Neural cell (in vitro differentiated cells): ENCODE measurements at regions not wholly inside any gene's neighbourhood (a gene's known extent, or its start where the extent isn't known, plus 50 kb on each side); places are given as distances from the start of the nearest gene placed in this dataset.

ENCODE experiments used
- H2AFZ ChIP-seq: fragments of 200-600, 300-800 bp; sonication (generic), shearing (Covaris generic); 2 replicates; pipeline ENCODE4 v1.6.0; 2014; ENCODE audit warnings: low read depth, mild to moderate bottlenecking, antibody characterized with exemption, low read length, moderate library complexity
- H3F3A ChIP-seq: fragments of 200-600 bp; shearing (Covaris generic); 2 replicates; pipeline ENCODE4 v1.6.1; 2016; ENCODE audit warnings: mild to moderate bottlenecking, moderate library complexity, mixed read lengths, antibody characterized with exemption, low read length; ENCODE audit not compliant: insufficient read depth, poor library complexity, severe bottlenecking
- H3K27ac ChIP-seq: fragments of 200-600, 300-800 bp; sonication (generic), shearing (Covaris generic); 2 replicates; pipeline ENCODE4 v1.5.1; 2014; ENCODE audit warnings: mild to moderate bottlenecking, low read length, moderate library complexity
- H3K27me3 ChIP-seq: fragments of 300-800, 200-600 bp; sonication (generic), shearing (Covaris generic); 2 replicates; pipeline ENCODE4 v1.6.0; 2014; ENCODE audit warnings: mild to moderate bottlenecking, low read depth, low read length, moderate library complexity; ENCODE audit not compliant: insufficient read depth
- H3K36me3 ChIP-seq: fragments of 300-800, 200-600 bp; sonication (generic), shearing (Covaris generic); 2 replicates; pipeline ENCODE4 v1.5.1; 2014; ENCODE audit warnings: mild to moderate bottlenecking, antibody characterized with exemption, low read length, moderate library complexity; ENCODE audit not compliant: insufficient read depth
- H3K4me2 ChIP-seq: fragments of 300-800, 200-600 bp; sonication (generic), shearing (Covaris generic); 2 replicates; pipeline ENCODE4 v1.6.0; 2014; ENCODE audit warnings: mild to moderate bottlenecking, low read length
- H3K4me3 ChIP-seq: fragments of 300-800, 200-600 bp; sonication (generic), shearing (Covaris generic); 2 replicates; pipeline ENCODE4 v1.5.1; 2014; ENCODE audit warnings: mild to moderate bottlenecking, low read length, moderate library complexity
- H3K79me2 ChIP-seq: fragments of 200-600 bp; shearing (Covaris generic); replicated peaks from 2 replicates; pipeline ENCODE4 v1.6.0; 2014; ENCODE audit warnings: mild to moderate bottlenecking, low read length, moderate library complexity; ENCODE audit not compliant: insufficient read depth
- H3K9ac ChIP-seq: fragments of 300-800, 200-600 bp; sonication (generic), shearing (Covaris generic); 2 replicates; pipeline ENCODE4 v1.6.1; 2016; ENCODE audit warnings: mild to moderate bottlenecking, low read length, mixed read lengths
- H3K9me2 ChIP-seq: fragments of 200-600 bp; shearing (Covaris generic); 2 replicates; pipeline ENCODE4 v1.6.1; 2016; ENCODE audit warnings: mild to moderate bottlenecking, low read length, mixed read lengths; ENCODE audit not compliant: insufficient read depth
- H3K9me3 ChIP-seq: fragments of 200-600, 300-800 bp; sonication (generic), shearing (Covaris generic); 2 replicates; pipeline ENCODE4 v1.6.1; 2016; ENCODE audit warnings: mild to moderate bottlenecking, mixed run types, low read length, moderate library complexity, mixed read lengths
- H4K20me1 ChIP-seq: fragments of 200-600 bp; shearing (Covaris generic); 2 replicates; pipeline ENCODE4 v1.6.1; 2016; ENCODE audit warnings: mild to moderate bottlenecking, mixed run types; ENCODE audit not compliant: insufficient read depth
- EP300 ChIP-seq: fragments of 450-650 bp; conservative IDR thresholded peaks from 2 replicates; pipeline ENCODE4 v1.6.1; 2014; ENCODE audit warnings: antibody characterized with exemption, mild to moderate bottlenecking, moderate library complexity; ENCODE audit not compliant: poor library complexity, severe bottlenecking
- EZH2 ChIP-seq: fragments of 200-600, 300-800 bp; shearing (Covaris generic), sonication (generic); IDR thresholded peaks from 2 replicates; pipeline ENCODE4 v1.6.1; 2014; ENCODE audit warnings: antibody characterized with exemption, low read length, borderline replicate concordance, mild to moderate bottlenecking; ENCODE audit not compliant: insufficient read depth, poor library complexity, severe bottlenecking
- MXI1 ChIP-seq: fragments of 450-650 bp; conservative IDR thresholded peaks from 2 replicates; pipeline ENCODE4 v1.6.1; 2014; ENCODE audit warnings: antibody characterized with exemption, mild to moderate bottlenecking; ENCODE audit not compliant: poor library complexity, severe bottlenecking
- POLR2AphosphoS5 ChIP-seq: IDR thresholded peaks from 2 replicates; pipeline ENCODE4 v1.6.1; 2012
- RAD21 ChIP-seq: fragments of 450-650 bp; conservative IDR thresholded peaks from 2 replicates; pipeline ENCODE4 v1.6.1; 2014; ENCODE audit warnings: antibody characterized with exemption, mild to moderate bottlenecking, moderate library complexity
- SMC3 ChIP-seq: fragments of 450-650 bp; conservative IDR thresholded peaks from 2 replicates; pipeline ENCODE4 v1.6.1; 2014; ENCODE audit warnings: antibody characterized with exemption, mild to moderate bottlenecking, moderate library complexity; ENCODE audit not compliant: poor library complexity
- TAF1 ChIP-seq: IDR thresholded peaks from 2 replicates; pipeline ENCODE4 v1.6.1; 2012; ENCODE audit warnings: low read depth
- TF ChIP-seq, protein P1 (sequence below): IDR thresholded peaks from 2 replicates; pipeline ENCODE4 v1.6.1; 2012; ENCODE audit warnings: borderline replicate concordance
- TF ChIP-seq, protein P2 (sequence below): fragments of 450-650 bp; IDR thresholded peaks from 2 replicates; pipeline ENCODE4 v1.5.1; 2014; ENCODE audit warnings: antibody characterized with exemption, mild to moderate bottlenecking, moderate library complexity; ENCODE audit not compliant: poor library complexity, severe bottlenecking

DNA sequence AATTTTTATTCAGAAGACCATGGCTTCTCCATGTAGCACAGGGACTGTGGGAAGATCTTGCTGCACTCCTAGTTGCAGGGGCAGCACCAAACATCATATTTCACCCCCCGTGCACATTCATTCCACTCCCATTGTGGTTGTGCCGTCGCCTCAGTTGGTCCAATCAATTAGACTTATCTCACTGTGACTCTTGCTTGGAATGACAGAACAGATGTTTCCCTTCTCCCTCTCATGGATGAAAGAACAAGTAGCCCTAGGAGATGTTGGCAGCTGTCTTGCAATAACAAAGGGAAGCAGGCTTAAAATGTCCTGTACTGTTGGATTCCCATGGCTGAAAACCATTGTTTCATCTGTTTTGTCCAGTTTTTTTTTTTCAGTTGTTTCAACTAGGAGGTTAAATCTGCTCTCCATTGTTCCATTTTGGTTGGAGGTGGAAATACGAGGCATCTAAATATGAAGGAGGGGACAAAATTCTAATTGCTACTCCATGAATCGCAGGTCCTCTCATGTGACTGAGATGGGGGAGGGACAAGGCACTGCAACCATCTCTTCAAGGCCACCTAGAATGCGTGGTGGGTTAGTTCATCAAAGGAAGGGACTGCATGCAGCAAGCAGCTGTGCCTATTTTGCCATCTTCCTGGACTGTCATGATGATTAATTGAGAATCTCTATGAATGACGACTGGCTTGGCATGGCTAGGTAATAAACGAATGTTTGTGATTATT is 214.4 kb downstream of the NSG2 start:
- Histone ChIP-seq H3K79me2 (no peaks in the 10 kb centered on the region), H4K20me1 (no peaks in the 10 kb centered on the region), H2AFZ (no peak overlapping the region), H3K27ac (no peak overlapping the region), H3K4me3 (no peak overlapping the region), H3K9me3 (no peaks in the 10 kb centered on the region), H3K36me3 (no peaks in the 10 kb centered on the region), H3K9ac (no peak overlapping the region), H3K27me3 (no peaks in the 10 kb centered on the region), H3K9me2 (no peaks in the 10 kb centered on the region), H3F3A (no peaks in the 10 kb centered on the region), H3K4me2 (no peak overlapping the region)
- TF ChIP-seq, protein P1, sequence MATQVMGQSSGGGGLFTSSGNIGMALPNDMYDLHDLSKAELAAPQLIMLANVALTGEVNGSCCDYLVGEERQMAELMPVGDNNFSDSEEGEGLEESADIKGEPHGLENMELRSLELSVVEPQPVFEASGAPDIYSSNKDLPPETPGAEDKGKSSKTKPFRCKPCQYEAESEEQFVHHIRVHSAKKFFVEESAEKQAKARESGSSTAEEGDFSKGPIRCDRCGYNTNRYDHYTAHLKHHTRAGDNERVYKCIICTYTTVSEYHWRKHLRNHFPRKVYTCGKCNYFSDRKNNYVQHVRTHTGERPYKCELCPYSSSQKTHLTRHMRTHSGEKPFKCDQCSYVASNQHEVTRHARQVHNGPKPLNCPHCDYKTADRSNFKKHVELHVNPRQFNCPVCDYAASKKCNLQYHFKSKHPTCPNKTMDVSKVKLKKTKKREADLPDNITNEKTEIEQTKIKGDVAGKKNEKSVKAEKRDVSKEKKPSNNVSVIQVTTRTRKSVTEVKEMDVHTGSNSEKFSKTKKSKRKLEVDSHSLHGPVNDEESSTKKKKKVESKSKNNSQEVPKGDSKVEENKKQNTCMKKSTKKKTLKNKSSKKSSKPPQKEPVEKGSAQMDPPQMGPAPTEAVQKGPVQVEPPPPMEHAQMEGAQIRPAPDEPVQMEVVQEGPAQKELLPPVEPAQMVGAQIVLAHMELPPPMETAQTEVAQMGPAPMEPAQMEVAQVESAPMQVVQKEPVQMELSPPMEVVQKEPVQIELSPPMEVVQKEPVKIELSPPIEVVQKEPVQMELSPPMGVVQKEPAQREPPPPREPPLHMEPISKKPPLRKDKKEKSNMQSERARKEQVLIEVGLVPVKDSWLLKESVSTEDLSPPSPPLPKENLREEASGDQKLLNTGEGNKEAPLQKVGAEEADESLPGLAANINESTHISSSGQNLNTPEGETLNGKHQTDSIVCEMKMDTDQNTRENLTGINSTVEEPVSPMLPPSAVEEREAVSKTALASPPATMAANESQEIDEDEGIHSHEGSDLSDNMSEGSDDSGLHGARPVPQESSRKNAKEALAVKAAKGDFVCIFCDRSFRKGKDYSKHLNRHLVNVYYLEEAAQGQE: no peak
- TF ChIP-seq EP300: no peak
- no peak for TF ChIP-seq RAD21
- TF ChIP-seq SMC3: no peak
- TF ChIP-seq, protein P2, sequence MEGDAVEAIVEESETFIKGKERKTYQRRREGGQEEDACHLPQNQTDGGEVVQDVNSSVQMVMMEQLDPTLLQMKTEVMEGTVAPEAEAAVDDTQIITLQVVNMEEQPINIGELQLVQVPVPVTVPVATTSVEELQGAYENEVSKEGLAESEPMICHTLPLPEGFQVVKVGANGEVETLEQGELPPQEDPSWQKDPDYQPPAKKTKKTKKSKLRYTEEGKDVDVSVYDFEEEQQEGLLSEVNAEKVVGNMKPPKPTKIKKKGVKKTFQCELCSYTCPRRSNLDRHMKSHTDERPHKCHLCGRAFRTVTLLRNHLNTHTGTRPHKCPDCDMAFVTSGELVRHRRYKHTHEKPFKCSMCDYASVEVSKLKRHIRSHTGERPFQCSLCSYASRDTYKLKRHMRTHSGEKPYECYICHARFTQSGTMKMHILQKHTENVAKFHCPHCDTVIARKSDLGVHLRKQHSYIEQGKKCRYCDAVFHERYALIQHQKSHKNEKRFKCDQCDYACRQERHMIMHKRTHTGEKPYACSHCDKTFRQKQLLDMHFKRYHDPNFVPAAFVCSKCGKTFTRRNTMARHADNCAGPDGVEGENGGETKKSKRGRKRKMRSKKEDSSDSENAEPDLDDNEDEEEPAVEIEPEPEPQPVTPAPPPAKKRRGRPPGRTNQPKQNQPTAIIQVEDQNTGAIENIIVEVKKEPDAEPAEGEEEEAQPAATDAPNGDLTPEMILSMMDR: no peak
- TF ChIP-seq POLR2AphosphoS5: no peak
- TF ChIP-seq TAF1: no peak
- TF ChIP-seq MXI1: no peak
- TF ChIP-seq EZH2: no peak

DNA sequence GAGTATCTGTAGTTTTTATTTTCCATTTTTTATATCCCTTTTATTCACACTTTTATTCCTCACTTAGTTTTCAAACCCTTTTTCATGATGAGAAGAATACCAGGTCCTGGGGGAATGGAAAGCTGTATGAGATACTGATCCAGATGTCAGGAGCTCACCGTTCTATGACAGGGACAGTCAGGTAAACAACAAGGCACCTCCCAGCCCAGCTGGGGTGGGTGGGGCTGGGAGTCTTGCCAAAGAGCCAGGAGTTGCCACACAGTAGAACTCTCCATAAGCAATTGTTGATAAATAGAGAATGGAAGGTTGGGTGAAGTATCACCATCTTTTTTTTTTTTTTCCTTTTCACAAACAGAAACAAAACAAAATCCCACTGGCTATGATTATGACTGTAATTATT is 225.8 kb downstream of the NSG2 start:
- no peak overlapping the region for H2AFZ ChIP-seq
- H3K9me3 ChIP-seq: no peaks in the 10 kb centered on the region
- H3K79me2 ChIP-seq: no peaks in the 10 kb centered on the region
- no peak overlapping the region for H3K9ac ChIP-seq
- no peaks in the 10 kb centered on the region for H4K20me1 ChIP-seq
- H3K4me3 ChIP-seq: no peak overlapping the region
- no peaks in the 10 kb centered on the region for H3K36me3 ChIP-seq
- no peaks in the 10 kb centered on the region for H3K27me3 ChIP-seq
- H3K27ac ChIP-seq: no peak overlapping the region
- no peak overlapping the region for H3K4me2 ChIP-seq
- H3F3A ChIP-seq: no peaks in the 10 kb centered on the region
- TF ChIP-seq, protein P1: no peak
- TF ChIP-seq SMC3: no peak
- TF ChIP-seq TAF1: no peak
- no peak for TF ChIP-seq EZH2
- no peak for TF ChIP-seq MXI1
- no peak for TF ChIP-seq EP300
- no peak for TF ChIP-seq POLR2AphosphoS5
- TF ChIP-seq, protein P2: no peak
- TF ChIP-seq RAD21: no peak
- H3K9me2 ChIP-seq: no peaks in the 10 kb centered on the region
